ENCODE measurements at regions not wholly inside any gene's neighbourhood (a gene's known extent, or its start where the extent isn't known, plus 50 kb on each side); places are given as distances from the start of the nearest gene placed in this dataset.

DNA sequence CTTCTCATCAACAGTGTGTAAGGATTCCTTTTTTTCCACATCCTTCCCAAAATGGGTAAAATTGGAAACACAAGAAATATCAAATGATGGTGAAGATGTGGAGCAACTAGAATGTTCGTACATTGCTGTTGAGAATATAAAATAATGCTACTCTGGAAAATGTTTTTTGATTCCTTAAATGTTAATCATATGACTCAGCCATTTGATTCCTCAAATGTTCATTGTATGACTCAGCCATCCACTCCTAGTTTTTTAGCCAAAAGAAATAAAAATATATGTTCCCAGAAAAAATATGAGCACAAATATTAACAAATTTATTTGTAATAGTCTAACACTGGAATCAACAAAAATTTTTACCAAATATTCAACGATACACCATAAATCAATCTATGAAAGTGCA is 1108.6 kb downstream of the LRFN5 start:
- no peak for DNase-seq
- Mint-ChIP-seq H3K27ac (ENCODE audit: unreplicated experiment) (no peak overlapping the region), H3K4me3 (ENCODE audit: unreplicated experiment) (no peak overlapping the region), H3K27me3 (ENCODE audit: unreplicated experiment) (peaks cover 3% of the 10 kb centered on the region), H3K4me1 (ENCODE audit: low read depth, unreplicated experiment) (peaks cover 9% of the 10 kb centered on the region), H3K36me3 (ENCODE audit: unreplicated experiment) (no peaks in the 10 kb centered on the region), H3K9me3 (ENCODE audit: unreplicated experiment) (peaks cover 2% of the 10 kb centered on the region)
- TF ChIP-seq, protein P1, sequence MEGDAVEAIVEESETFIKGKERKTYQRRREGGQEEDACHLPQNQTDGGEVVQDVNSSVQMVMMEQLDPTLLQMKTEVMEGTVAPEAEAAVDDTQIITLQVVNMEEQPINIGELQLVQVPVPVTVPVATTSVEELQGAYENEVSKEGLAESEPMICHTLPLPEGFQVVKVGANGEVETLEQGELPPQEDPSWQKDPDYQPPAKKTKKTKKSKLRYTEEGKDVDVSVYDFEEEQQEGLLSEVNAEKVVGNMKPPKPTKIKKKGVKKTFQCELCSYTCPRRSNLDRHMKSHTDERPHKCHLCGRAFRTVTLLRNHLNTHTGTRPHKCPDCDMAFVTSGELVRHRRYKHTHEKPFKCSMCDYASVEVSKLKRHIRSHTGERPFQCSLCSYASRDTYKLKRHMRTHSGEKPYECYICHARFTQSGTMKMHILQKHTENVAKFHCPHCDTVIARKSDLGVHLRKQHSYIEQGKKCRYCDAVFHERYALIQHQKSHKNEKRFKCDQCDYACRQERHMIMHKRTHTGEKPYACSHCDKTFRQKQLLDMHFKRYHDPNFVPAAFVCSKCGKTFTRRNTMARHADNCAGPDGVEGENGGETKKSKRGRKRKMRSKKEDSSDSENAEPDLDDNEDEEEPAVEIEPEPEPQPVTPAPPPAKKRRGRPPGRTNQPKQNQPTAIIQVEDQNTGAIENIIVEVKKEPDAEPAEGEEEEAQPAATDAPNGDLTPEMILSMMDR (IDR thresholded peaks at IDR 0.05; ENCODE audit: partially characterized antibody, unreplicated experiment), result no peak

DNA sequence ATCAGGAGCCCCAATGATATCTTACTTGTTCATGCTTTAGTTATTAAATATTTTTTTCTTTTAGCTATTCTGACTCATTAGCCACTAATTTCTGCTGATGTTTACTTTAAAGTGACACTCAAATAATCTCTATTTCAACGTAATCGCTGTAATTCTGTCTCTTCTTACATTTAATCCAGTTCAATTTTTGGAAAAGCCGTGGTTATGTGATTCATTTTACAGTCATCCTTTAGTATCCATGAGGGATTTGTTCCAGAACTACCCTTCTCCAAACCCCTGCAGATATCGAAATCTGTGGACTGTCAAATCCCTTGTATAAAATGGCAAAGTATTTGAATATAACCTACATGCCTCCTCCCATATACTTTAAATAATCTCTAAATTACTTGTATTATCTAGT is 1103.4 kb downstream of the LRFN5 start:
- no peaks in the 10 kb centered on the region for H3K9me3 Mint-ChIP-seq (ENCODE audit: unreplicated experiment)
- TF ChIP-seq, protein P1 (IDR thresholded peaks at IDR 0.05; ENCODE audit: partially characterized antibody, unreplicated experiment), result no peak
- H3K36me3 Mint-ChIP-seq (ENCODE audit: unreplicated experiment), result no peaks in the 10 kb centered on the region
- no peak for DNase-seq
- no peaks in the 10 kb centered on the region for H3K4me1 Mint-ChIP-seq (ENCODE audit: low read depth, unreplicated experiment)
- H3K27ac Mint-ChIP-seq (ENCODE audit: unreplicated experiment), result no peak overlapping the region
- H3K27me3 Mint-ChIP-seq (ENCODE audit: unreplicated experiment), result no peaks in the 10 kb centered on the region
- H3K4me3 Mint-ChIP-seq (ENCODE audit: unreplicated experiment), result no peak overlapping the region

DNA sequence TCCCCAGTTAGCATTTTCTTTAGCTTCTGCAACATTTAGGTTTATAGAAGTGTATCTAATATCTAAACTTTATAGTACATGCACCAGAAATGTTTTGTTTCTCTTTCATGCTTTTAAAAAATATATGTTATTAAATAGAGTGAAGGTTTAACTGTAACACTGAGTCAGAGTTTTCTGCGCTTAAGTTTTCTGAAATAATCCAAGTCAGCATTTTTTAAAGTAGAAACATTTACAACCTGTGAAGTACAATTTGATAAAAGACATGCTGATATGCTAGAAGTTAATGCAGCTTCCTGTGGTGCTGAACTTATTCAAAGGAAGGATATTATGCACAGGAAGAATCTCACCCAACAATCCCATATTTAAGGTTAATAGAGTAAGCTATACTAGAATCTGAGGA is 1096.8 kb downstream of the LRFN5 start:
- no peak for DNase-seq
- no peak overlapping the region for H3K4me3 Mint-ChIP-seq (ENCODE audit: unreplicated experiment)
- TF ChIP-seq, protein P1 (IDR thresholded peaks at IDR 0.05; ENCODE audit: partially characterized antibody, unreplicated experiment), result no peak
- H3K9me3 Mint-ChIP-seq (ENCODE audit: unreplicated experiment), result no peaks in the 10 kb centered on the region
- no peaks in the 10 kb centered on the region for H3K36me3 Mint-ChIP-seq (ENCODE audit: unreplicated experiment)
- peaks cover 7% of the 10 kb centered on the region for H3K4me1 Mint-ChIP-seq (ENCODE audit: low read depth, unreplicated experiment)
- no peak overlapping the region for H3K27ac Mint-ChIP-seq (ENCODE audit: unreplicated experiment)
- H3K27me3 Mint-ChIP-seq (ENCODE audit: unreplicated experiment), result no peaks in the 10 kb centered on the region

DNA sequence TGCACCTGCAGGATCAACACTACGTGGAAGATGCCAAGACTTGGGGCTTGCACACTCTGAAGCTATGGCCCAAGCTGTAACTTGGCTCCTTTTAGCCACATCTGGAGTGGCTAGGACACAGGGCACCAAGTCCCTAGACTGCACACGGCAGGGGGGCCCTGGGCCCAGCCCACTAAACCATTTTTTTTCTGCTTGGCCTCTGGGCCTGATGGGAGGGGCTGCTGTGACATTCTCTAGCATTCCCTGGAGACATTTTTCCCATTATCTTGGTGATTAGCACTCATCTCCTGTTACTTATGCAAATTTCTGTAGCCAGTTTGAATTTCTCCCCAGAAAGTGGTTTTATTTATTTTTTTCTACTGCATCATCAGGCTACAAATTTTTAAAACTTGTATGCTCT is 1080.7 kb downstream of the LRFN5 start:
- TF ChIP-seq, protein P1 (IDR thresholded peaks at IDR 0.05; ENCODE audit: partially characterized antibody, unreplicated experiment), result no peak
- Mint-ChIP-seq H3K27me3 (ENCODE audit: unreplicated experiment) (no peaks in the 10 kb centered on the region), H3K36me3 (ENCODE audit: unreplicated experiment) (no peaks in the 10 kb centered on the region), H3K4me1 (ENCODE audit: low read depth, unreplicated experiment) (no peaks in the 10 kb centered on the region), H3K9me3 (ENCODE audit: unreplicated experiment) (no peaks in the 10 kb centered on the region), H3K4me3 (ENCODE audit: unreplicated experiment) (no peak overlapping the region), H3K27ac (ENCODE audit: unreplicated experiment) (no peak overlapping the region)
- no peak for DNase-seq

DNA sequence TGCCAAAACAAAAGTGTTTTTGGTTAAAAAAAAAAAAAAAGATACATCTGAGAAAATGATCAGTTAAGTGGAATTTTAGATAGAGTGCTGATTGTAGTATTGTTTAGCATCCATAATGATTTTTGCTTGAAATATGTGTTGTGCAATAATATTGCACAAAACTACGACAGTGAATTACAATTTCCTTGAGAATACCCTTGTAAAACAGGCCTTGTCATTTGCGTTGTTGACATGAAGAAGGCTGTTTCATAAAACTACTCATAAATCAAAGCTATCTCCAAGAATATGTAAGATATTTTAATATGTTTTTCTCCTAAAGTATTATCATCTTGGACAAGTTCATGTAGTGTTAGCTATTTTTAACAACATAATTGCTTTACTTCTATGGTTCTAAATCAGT is 1077.0 kb downstream of the LRFN5 start:
- Mint-ChIP-seq H3K4me3 (ENCODE audit: unreplicated experiment) (no peak overlapping the region), H3K36me3 (ENCODE audit: unreplicated experiment) (no peaks in the 10 kb centered on the region), H3K9me3 (ENCODE audit: unreplicated experiment) (no peaks in the 10 kb centered on the region), H3K4me1 (ENCODE audit: low read depth, unreplicated experiment) (no peaks in the 10 kb centered on the region), H3K27me3 (ENCODE audit: unreplicated experiment) (no peaks in the 10 kb centered on the region), H3K27ac (ENCODE audit: unreplicated experiment) (no peak overlapping the region)
- DNase-seq, result no peak
- TF ChIP-seq, protein P1 (IDR thresholded peaks at IDR 0.05; ENCODE audit: partially characterized antibody, unreplicated experiment), result no peak
